Neutrophil (primary cell): ENCODE measurements at regions not wholly inside any gene's neighbourhood (a gene's known extent, or its start where the extent isn't known, plus 50 kb on each side); places are given as distances from the start of the nearest gene placed in this dataset.

ENCODE experiments used
- H3K27ac ChIP-seq: fragments of 200-600 bp; sonication (generic); 2 replicates; pipeline ENCODE4 v1.5.1; 2016; ENCODE audit warnings: mild to moderate bottlenecking, moderate library complexity
- H3K27me3 ChIP-seq: fragments of 200-600 bp; sonication (generic); 2 replicates; pipeline ENCODE4 v1.6.0; 2016; ENCODE audit warnings: mild to moderate bottlenecking
- H3K36me3 ChIP-seq: fragments of 200-600 bp; sonication (generic); 2 replicates; pipeline ENCODE4 v1.5.1; 2017
- H3K4me1 ChIP-seq, 2 experiments: fragments of 200-600 bp in 1 of 2; sonication (generic) in 1 of 2; 1 replicate in 1 of 2; 2 replicates in 1 of 2; pipeline versions ENCODE4 v1.5.1 to v1.6.1; 2013 to 2016; ENCODE audit warnings: low read depth in 1 of 2, low read length in 1 of 2, mild to moderate bottlenecking in 1 of 2, moderate library complexity in 1 of 2; ENCODE audit not compliant: control insufficient read depth in 1 of 2, insufficient read depth in 1 of 2
- H3K4me3 ChIP-seq, 2 experiments: fragments of 200-600 bp in 1 of 2; sonication (generic) in 1 of 2; 1 replicate in 1 of 2; 2 replicates in 1 of 2; pipeline ENCODE4 v1.5.1; 2013 to 2016; ENCODE audit warnings: low read depth in 1 of 2, low read length in 1 of 2, mild to moderate bottlenecking in 1 of 2, moderate library complexity in 1 of 2
- H3K9me3 ChIP-seq: fragments of 200-600 bp; sonication (generic); 2 replicates; pipeline ENCODE4 v1.5.1; 2016
- CTCF ChIP-seq: fragments of 200-600 bp; sonication (generic); IDR thresholded peaks from 2 replicates; pipeline ENCODE4 v1.5.1; 2016; ENCODE audit warnings: antibody characterized with exemption

GRCh38 chr3:95408464-95408862, 1345.6 kb downstream of the NSUN3 start:
- no peak for TF ChIP-seq CTCF
- no peaks in the 10 kb centered on the region for H3K9me3 ChIP-seq
- no peaks in the 10 kb centered on the region for H3K27me3 ChIP-seq

GRCh38 chr3:95418251-95418650, 1355.4 kb downstream of the NSUN3 start:
- no peak for TF ChIP-seq CTCF
- Histone ChIP-seq H3K4me3 (no peak overlapping the region), H3K27me3 (no peaks in the 10 kb centered on the region), H3K9me3 (no peaks in the 10 kb centered on the region), H3K36me3 (no peaks in the 10 kb centered on the region), H3K27ac (no peak overlapping the region), H3K4me1 (no peaks in the 10 kb centered on the region)

More at GRCh38 chr3:95408464-95408862, 1345.6 kb downstream of the NSUN3 start:
- Histone ChIP-seq H3K36me3 (no peaks in the 10 kb centered on the region), H3K27ac (no peak overlapping the region), H3K4me1 (no peaks in the 10 kb centered on the region), H3K4me3 (no peak overlapping the region)

- Histone ChIP-seq H3K4me3 (no peak overlapping the region), H3K27me3 (no peaks in the 10 kb centered on the region), H3K27ac (no peak overlapping the region), H3K36me3 (no peaks in the 10 kb centered on the region), H3K4me1 (no peaks in the 10 kb centered on the region), H3K9me3 (no peaks in the 10 kb centered on the region)
- TF ChIP-seq CTCF: no peak
Measured at GRCh38 chr3:95424279-95424678, 1361.4 kb downstream of the NSUN3 start.

- Histone ChIP-seq H3K36me3 (no peaks in the 10 kb centered on the region), H3K27ac (no peak overlapping the region), H3K4me3 (no peak overlapping the region), H3K27me3 (no peaks in the 10 kb centered on the region), H3K9me3 (no peaks in the 10 kb centered on the region), H3K4me1 (no peaks in the 10 kb centered on the region)
- TF ChIP-seq CTCF: no peak
Measured at GRCh38 chr3:95434491-95434890, 1371.6 kb downstream of the NSUN3 start.

GRCh38 chr3:95437409-95437808, 1374.5 kb downstream of the NSUN3 start:
- no peak overlapping the region for H3K4me3 ChIP-seq
- no peaks in the 10 kb centered on the region for H3K9me3 ChIP-seq
- no peak for TF ChIP-seq CTCF
- no peaks in the 10 kb centered on the region for H3K4me1 ChIP-seq
- no peaks in the 10 kb centered on the region for H3K27me3 ChIP-seq
- no peak overlapping the region for H3K27ac ChIP-seq
- no peaks in the 10 kb centered on the region for H3K36me3 ChIP-seq

- H3K27ac ChIP-seq: no peak overlapping the region
- H3K36me3 ChIP-seq: no peaks in the 10 kb centered on the region
- no peaks in the 10 kb centered on the region for H3K9me3 ChIP-seq
- no peaks in the 10 kb centered on the region for H3K27me3 ChIP-seq
- no peak overlapping the region for H3K4me3 ChIP-seq
- H3K4me1 ChIP-seq: no peaks in the 10 kb centered on the region
- TF ChIP-seq CTCF: no peak
Measured at GRCh38 chr3:95438274-95438673, 1375.4 kb downstream of the NSUN3 start.
